NCI-H226 (cell line): ENCODE measurements at regions not wholly inside any gene's neighbourhood (a gene's known extent, or its start where the extent isn't known, plus 50 kb on each side); places are given as distances from the start of the nearest gene placed in this dataset.
"Not testable (repeated sequence)": the region's sequence is repeated elsewhere in the genome, so short reads cannot be mapped to it uniquely, and the experiment has no call there.

Experiments used
- DNase-seq: peaks from one replicate; pipeline ENCODE4 v3.0.0-alpha.2; 2015

- no peak for DNase-seq
Observed at GRCh38 chr9:74107692-74108091, 389.4 kb upstream of the RORB start.

- DNase-seq, result no peak
Observed at GRCh38 chr9:74115976-74116375, 381.2 kb upstream of the RORB start.

GRCh38 chr9:74117151-74117550 is 380.0 kb upstream of the RORB start:
- DNase-seq, result no peak

GRCh38 chr9:74117731-74118130 is 379.4 kb upstream of the RORB start:
- DNase-seq, result no peak

GRCh38 chr9:74120061-74120460 is 377.1 kb upstream of the RORB start:
- peak; percentile 26 for DNase-seq

GRCh38 chr9:74120470-74120869 is 376.7 kb upstream of the RORB start:
- no peak for DNase-seq

- no peak for DNase-seq
Observed at GRCh38 chr9:74122216-74122615, 374.9 kb upstream of the RORB start.

GRCh38 chr9:74122661-74123060 is 374.5 kb upstream of the RORB start:
- no peak for DNase-seq

- DNase-seq, result no peak
Observed at GRCh38 chr9:74125941-74126340, 371.2 kb upstream of the RORB start.

GRCh38 chr9:74132986-74133385 is 364.1 kb upstream of the RORB start:
- no peak for DNase-seq

- DNase-seq, result no peak
Observed at GRCh38 chr9:74133921-74134320, 363.2 kb upstream of the RORB start.

- DNase-seq, result no peak
Observed at GRCh38 chr9:74138182-74138581, 359.0 kb upstream of the RORB start.

- no peak for DNase-seq
Observed at GRCh38 chr9:74140141-74140540, 357.0 kb upstream of the RORB start.

- peak; percentile 54 for DNase-seq
Observed at GRCh38 chr9:74147906-74148305, 349.2 kb upstream of the RORB start.

- no peak for DNase-seq
Observed at GRCh38 chr9:74172874-74173273, 324.3 kb upstream of the RORB start.

- no peak for DNase-seq
Observed at GRCh38 chr9:74173284-74173683, 323.9 kb upstream of the RORB start.

GRCh38 chr9:74197771-74198170 is 299.4 kb upstream of the RORB start:
- not testable (repeated sequence) for DNase-seq

- DNase-seq, result no peak
Observed at GRCh38 chr9:74205056-74205455, 292.1 kb upstream of the RORB start.

GRCh38 chr9:74218385-74219063 is 278.6 kb upstream of the RORB start:
- no peak for DNase-seq

GRCh38 chr9:74220327-74220726 is 276.8 kb upstream of the RORB start:
- DNase-seq, result no peak

- DNase-seq, result no peak
Observed at GRCh38 chr9:74236857-74237256, 260.3 kb upstream of the RORB start.

- no peak for DNase-seq
Observed at GRCh38 chr9:74245866-74246497, 251.2 kb upstream of the RORB start.

- DNase-seq, result no peak
Observed at GRCh38 chr9:74255489-74255984, 241.6 kb upstream of the RORB start.

GRCh38 chr9:74275872-74276508 is 221.1 kb upstream of the RORB start:
- DNase-seq, result no peak
